ENCODE measurements at regions not wholly inside any gene's neighbourhood (a gene's known extent, or its start where the extent isn't known, plus 50 kb on each side); places are given as distances from the start of the nearest gene placed in this dataset.

DNA sequence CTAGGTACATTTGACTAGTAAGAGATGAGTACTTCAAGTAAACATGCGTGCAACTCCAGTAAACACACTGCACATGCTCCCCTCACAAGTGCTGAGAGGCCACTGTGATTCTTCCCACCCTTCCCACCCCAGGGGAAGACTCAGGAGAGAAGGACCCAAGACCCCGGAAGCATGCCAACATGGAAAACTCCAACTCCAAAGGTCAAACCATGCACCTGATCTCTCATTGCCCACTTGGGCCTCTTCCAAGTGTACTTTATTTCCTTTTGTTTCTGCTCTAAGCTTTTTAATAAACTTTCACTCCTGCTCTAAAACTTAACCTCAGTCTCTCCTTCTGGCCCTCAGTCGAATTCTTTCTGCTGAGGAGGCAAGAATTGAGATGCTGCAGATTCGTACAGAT lies 78.5 kb downstream of the CD83 start:
- TF ChIP-seq SNAI2 (CRISPR knock-in tag; IDR thresholded peaks at IDR 0.05), result no peak
- no peak for TF ChIP-seq ISL1 (CRISPR knock-in tag; IDR thresholded peaks at IDR 0.05)
- TF ChIP-seq, protein P1, sequence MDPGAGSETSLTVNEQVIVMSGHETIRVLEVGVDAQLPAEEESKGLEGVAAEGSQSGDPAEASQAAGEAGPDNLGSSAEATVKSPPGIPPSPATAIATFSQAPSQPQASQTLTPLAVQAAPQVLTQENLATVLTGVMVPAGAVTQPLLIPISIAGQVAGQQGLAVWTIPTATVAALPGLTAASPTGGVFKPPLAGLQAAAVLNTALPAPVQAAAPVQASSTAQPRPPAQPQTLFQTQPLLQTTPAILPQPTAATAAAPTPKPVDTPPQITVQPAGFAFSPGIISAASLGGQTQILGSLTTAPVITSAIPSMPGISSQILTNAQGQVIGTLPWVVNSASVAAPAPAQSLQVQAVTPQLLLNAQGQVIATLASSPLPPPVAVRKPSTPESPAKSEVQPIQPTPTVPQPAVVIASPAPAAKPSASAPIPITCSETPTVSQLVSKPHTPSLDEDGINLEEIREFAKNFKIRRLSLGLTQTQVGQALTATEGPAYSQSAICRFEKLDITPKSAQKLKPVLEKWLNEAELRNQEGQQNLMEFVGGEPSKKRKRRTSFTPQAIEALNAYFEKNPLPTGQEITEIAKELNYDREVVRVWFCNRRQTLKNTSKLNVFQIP (CRISPR knock-in tag; IDR thresholded peaks at IDR 0.05; ENCODE audit: borderline replicate concordance, low read depth), result no peak
- TF ChIP-seq ZFP3 (CRISPR knock-in tag; IDR thresholded peaks at IDR 0.05), result no peak
- TF ChIP-seq, protein P2, sequence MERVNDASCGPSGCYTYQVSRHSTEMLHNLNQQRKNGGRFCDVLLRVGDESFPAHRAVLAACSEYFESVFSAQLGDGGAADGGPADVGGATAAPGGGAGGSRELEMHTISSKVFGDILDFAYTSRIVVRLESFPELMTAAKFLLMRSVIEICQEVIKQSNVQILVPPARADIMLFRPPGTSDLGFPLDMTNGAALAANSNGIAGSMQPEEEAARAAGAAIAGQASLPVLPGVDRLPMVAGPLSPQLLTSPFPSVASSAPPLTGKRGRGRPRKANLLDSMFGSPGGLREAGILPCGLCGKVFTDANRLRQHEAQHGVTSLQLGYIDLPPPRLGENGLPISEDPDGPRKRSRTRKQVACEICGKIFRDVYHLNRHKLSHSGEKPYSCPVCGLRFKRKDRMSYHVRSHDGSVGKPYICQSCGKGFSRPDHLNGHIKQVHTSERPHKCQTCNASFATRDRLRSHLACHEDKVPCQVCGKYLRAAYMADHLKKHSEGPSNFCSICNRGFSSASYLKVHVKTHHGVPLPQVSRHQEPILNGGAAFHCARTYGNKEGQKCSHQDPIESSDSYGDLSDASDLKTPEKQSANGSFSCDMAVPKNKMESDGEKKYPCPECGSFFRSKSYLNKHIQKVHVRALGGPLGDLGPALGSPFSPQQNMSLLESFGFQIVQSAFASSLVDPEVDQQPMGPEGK (CRISPR knock-in tag; IDR thresholded peaks at IDR 0.05; ENCODE audit: borderline replicate concordance), result no peak
- TF ChIP-seq PPARA (CRISPR knock-in tag; IDR thresholded peaks at IDR 0.05; ENCODE audit: borderline replicate concordance), result no peak
- TF ChIP-seq ZNF70 (CRISPR knock-in tag; IDR thresholded peaks at IDR 0.05), result no peak
- no peak for TF ChIP-seq ZNF565 (CRISPR knock-in tag; conservative IDR thresholded peaks at IDR 0.05; ENCODE audit: low read depth)
- TF ChIP-seq ARNTL (CRISPR knock-in tag; IDR thresholded peaks at IDR 0.05; ENCODE audit: borderline replicate concordance, low read depth), result no peak
